Endothelial cell (in vitro differentiated cells): ENCODE measurements at regions not wholly inside any gene's neighbourhood (a gene's known extent, or its start where the extent isn't known, plus 50 kb on each side); places are given as distances from the start of the nearest gene placed in this dataset.

Experiments
- DNase-seq: peaks from one replicate; pipeline ENCODE4 v3.0.0; 2021; ENCODE audit warnings: low spot score
- H3K27ac Mint-ChIP-seq: one replicate; pipeline ENCODE4 v1.8.0; 2021; ENCODE audit warnings: mixed read lengths, inconsistent platforms; ENCODE audit not compliant: unreplicated experiment
- H3K27me3 Mint-ChIP-seq: one replicate; pipeline ENCODE4 v1.8.0; 2021; ENCODE audit warnings: mild to moderate bottlenecking, moderate library complexity, mixed read lengths, inconsistent platforms; ENCODE audit not compliant: unreplicated experiment
- H3K36me3 Mint-ChIP-seq: one replicate; pipeline ENCODE4 v1.8.0; 2021; ENCODE audit warnings: mild to moderate bottlenecking, low read depth, mixed read lengths, inconsistent platforms; ENCODE audit not compliant: unreplicated experiment
- H3K4me1 Mint-ChIP-seq: one replicate; pipeline ENCODE4 v1.8.0; 2021; ENCODE audit warnings: mild to moderate bottlenecking, mixed read lengths, inconsistent platforms; ENCODE audit not compliant: unreplicated experiment
- H3K4me3 Mint-ChIP-seq: one replicate; pipeline ENCODE4 v1.8.0; 2021; ENCODE audit warnings: mild to moderate bottlenecking, mixed read lengths, inconsistent platforms; ENCODE audit not compliant: unreplicated experiment
- H3K9me3 Mint-ChIP-seq: one replicate; pipeline ENCODE4 v1.8.0; 2021; ENCODE audit warnings: mixed read lengths, inconsistent platforms; ENCODE audit not compliant: unreplicated experiment
- CTCF ChIP-seq: fragments of 200-600 bp; sonication (generic); IDR thresholded peaks from one replicate; pipeline ENCODE4 v1.5.0; 2021; ENCODE audit warnings: antibody characterized with exemption; ENCODE audit not compliant: unreplicated experiment

DNA sequence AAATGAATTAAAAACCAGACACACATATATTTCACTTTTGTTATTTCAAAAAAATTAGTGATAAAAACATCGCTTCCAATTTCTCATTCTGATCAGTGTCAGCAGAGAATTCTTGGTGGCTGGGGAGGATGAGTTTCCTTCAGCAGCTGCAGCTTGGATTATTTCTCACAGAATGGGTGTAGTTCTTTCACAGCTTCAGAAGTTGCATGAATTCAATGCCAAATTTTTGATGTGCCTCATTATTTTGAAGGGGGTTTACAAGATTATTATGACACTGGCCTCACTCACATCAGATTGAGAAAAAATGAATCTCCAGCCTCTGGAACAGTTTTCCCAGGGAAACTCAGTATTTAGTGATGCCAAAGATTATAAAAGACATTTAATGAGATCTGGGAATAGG, 184.9 kb upstream of the WDFY3 start:
- Mint-ChIP-seq H3K4me3 (no peak overlapping the region), H3K27ac (no peak overlapping the region), H3K27me3 (no peaks in the 10 kb centered on the region), H3K36me3 (no peaks in the 10 kb centered on the region), H3K4me1 (no peaks in the 10 kb centered on the region), H3K9me3 (no peaks in the 10 kb centered on the region)
- no peak for DNase-seq
- no peak for TF ChIP-seq CTCF

- Mint-ChIP-seq H3K27me3 (no peaks in the 10 kb centered on the region), H3K4me3 (no peak overlapping the region), H3K4me1 (no peaks in the 10 kb centered on the region), H3K36me3 (no peaks in the 10 kb centered on the region), H3K9me3 (no peaks in the 10 kb centered on the region), H3K27ac (no peak overlapping the region)
- no peak for DNase-seq
- TF ChIP-seq CTCF, result no peak
Measured at GRCh38 chr4:85151786-85152185, 185.3 kb upstream of the WDFY3 start.

- no peak for TF ChIP-seq CTCF
Measured at GRCh38 chr4:85152480-85152879, 186.0 kb upstream of the WDFY3 start.

GRCh38 chr4:85153221-85153620, 186.7 kb upstream of the WDFY3 start:
- H3K27ac Mint-ChIP-seq, result no peak overlapping the region
- no peak for TF ChIP-seq CTCF
- no peaks in the 10 kb centered on the region for H3K4me1 Mint-ChIP-seq
- H3K36me3 Mint-ChIP-seq, result no peaks in the 10 kb centered on the region
- no peak for DNase-seq
- H3K4me3 Mint-ChIP-seq, result no peak overlapping the region
- no peaks in the 10 kb centered on the region for H3K9me3 Mint-ChIP-seq
- H3K27me3 Mint-ChIP-seq, result no peaks in the 10 kb centered on the region

More at GRCh38 chr4:85152480-85152879, 186.0 kb upstream of the WDFY3 start:
- H3K27ac Mint-ChIP-seq, result no peak overlapping the region
- no peak for DNase-seq
- H3K9me3 Mint-ChIP-seq, result no peaks in the 10 kb centered on the region
- H3K27me3 Mint-ChIP-seq, result no peaks in the 10 kb centered on the region
- H3K4me3 Mint-ChIP-seq, result no peak overlapping the region
- H3K4me1 Mint-ChIP-seq, result no peaks in the 10 kb centered on the region
- no peaks in the 10 kb centered on the region for H3K36me3 Mint-ChIP-seq

- no peak overlapping the region for H3K27ac Mint-ChIP-seq
- TF ChIP-seq CTCF, result no peak
- DNase-seq, result no peak
- H3K36me3 Mint-ChIP-seq, result no peaks in the 10 kb centered on the region
- no peaks in the 10 kb centered on the region for H3K27me3 Mint-ChIP-seq
- peaks cover 3% of the 10 kb centered on the region for H3K4me1 Mint-ChIP-seq
- no peak overlapping the region for H3K4me3 Mint-ChIP-seq
- no peaks in the 10 kb centered on the region for H3K9me3 Mint-ChIP-seq
Measured at GRCh38 chr4:85154591-85154990, 188.1 kb upstream of the WDFY3 start.
